ENCODE measurements at regions not wholly inside any gene's neighbourhood (a gene's known extent, or its start where the extent isn't known, plus 50 kb on each side); places are given as distances from the start of the nearest gene placed in this dataset.

- ATAC-seq: no peak
- no peak for DNase-seq
- H3K36me3 ChIP-seq: no peaks in the 10 kb centered on the region
- no peak overlapping the region for H3K27ac ChIP-seq
- H3K9me3 ChIP-seq: no peaks in the 10 kb centered on the region
- TF ChIP-seq, protein P1, sequence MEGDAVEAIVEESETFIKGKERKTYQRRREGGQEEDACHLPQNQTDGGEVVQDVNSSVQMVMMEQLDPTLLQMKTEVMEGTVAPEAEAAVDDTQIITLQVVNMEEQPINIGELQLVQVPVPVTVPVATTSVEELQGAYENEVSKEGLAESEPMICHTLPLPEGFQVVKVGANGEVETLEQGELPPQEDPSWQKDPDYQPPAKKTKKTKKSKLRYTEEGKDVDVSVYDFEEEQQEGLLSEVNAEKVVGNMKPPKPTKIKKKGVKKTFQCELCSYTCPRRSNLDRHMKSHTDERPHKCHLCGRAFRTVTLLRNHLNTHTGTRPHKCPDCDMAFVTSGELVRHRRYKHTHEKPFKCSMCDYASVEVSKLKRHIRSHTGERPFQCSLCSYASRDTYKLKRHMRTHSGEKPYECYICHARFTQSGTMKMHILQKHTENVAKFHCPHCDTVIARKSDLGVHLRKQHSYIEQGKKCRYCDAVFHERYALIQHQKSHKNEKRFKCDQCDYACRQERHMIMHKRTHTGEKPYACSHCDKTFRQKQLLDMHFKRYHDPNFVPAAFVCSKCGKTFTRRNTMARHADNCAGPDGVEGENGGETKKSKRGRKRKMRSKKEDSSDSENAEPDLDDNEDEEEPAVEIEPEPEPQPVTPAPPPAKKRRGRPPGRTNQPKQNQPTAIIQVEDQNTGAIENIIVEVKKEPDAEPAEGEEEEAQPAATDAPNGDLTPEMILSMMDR (IDR thresholded peaks at IDR 0.05): no peak
- no peaks in the 10 kb centered on the region for H3K4me1 ChIP-seq
- H3K27me3 ChIP-seq: no peaks in the 10 kb centered on the region
- intact Hi-C loops (cut with DNase I): no loop called here
- no peak overlapping the region for H3K4me3 ChIP-seq
Observed at GRCh38 chr2:138950486-138950885, 170.3 kb upstream of the NXPH2 start.

DNA sequence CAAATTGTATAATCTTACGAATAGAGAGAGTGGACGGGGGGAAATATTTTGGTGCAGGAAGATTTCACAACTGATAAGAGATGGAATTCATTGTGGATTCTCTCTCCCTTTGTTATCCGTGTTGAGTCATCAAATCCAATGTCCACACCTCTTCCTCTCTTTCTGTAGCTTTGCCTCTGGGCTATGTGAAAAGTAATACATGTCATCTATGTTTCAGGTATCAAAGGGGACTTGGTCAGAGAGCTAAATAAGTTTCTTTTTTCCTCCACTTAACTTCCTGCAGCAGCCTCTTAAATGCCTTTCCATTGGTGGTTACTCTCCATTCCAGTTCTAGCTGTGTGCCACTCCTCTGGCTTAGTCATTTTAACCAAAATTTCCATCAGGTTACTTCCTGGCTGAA lies 169.3 kb upstream of the NXPH2 start:
- Histone ChIP-seq H3K9me3 (no peaks in the 10 kb centered on the region), H3K4me3 (no peak overlapping the region), H3K36me3 (no peaks in the 10 kb centered on the region), H3K4me1 (no peaks in the 10 kb centered on the region), H3K27ac (no peak overlapping the region), H3K27me3 (no peaks in the 10 kb centered on the region)
- ATAC-seq (no peak), DNase-seq (no peak)
- intact Hi-C loops (cut with DNase I): no loop called here
- TF ChIP-seq, protein P1 (IDR thresholded peaks at IDR 0.05): no peak

DNA sequence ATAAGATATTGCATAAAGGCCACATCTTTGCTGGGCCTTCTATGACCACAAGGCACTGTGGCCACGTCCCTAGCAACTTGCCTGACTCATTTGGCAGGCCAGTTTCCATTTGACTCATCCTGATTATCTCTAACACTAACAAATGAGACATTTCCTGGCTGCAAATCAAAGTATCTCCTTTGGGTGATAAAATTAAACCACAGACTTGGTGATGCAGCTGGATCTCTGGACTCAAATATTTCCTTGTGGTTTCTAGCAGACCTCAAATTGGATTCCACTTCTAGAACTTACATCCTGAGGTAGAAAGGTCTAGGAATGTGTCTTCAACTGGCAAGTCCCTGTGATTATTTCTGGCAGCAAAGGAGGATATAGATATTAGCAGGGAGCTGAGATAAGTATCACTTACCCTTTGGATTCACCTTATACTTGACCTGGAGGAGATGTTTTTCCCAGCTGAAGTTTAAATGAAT lies 167.9 kb upstream of the NXPH2 start:
- no peaks in the 10 kb centered on the region for H3K36me3 ChIP-seq
- no peak overlapping the region for H3K27ac ChIP-seq
- no peaks in the 10 kb centered on the region for H3K9me3 ChIP-seq
- H3K4me3 ChIP-seq: no peak overlapping the region
- DNase-seq (no peak), ATAC-seq (no peak)
- intact Hi-C loops (cut with DNase I): no loop called here
- H3K27me3 ChIP-seq: no peaks in the 10 kb centered on the region
- TF ChIP-seq, protein P1 (IDR thresholded peaks at IDR 0.05): no peak
- no peaks in the 10 kb centered on the region for H3K4me1 ChIP-seq

DNA sequence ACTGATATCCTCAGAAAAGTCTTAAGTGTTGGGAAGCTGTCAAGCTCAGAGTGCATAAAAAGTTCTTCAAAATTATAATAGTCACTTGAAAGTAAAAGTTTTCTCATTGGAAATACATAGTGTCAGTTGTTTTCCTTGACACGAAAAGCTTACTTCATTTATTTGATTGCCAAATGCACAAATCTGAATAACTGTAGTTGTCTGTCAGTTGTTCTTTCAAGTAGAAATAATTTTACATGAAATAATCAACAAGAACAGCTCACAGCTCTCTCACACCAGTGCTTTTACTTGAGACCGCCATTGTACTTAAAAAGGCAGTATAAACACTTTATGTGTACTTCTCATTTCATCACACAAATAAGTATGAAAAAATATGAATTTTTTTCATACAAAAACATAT lies 163.3 kb upstream of the NXPH2 start:
- Histone ChIP-seq H3K27me3 (no peaks in the 10 kb centered on the region), H3K27ac (no peak overlapping the region), H3K4me3 (no peak overlapping the region), H3K9me3 (no peaks in the 10 kb centered on the region), H3K4me1 (no peaks in the 10 kb centered on the region), H3K36me3 (no peaks in the 10 kb centered on the region)
- no peak for ATAC-seq
- DNase-seq: no peak
- intact Hi-C loops (cut with DNase I): no loop called here
- TF ChIP-seq, protein P1 (IDR thresholded peaks at IDR 0.05): no peak

- TF ChIP-seq, protein P1 (IDR thresholded peaks at IDR 0.05): no peak
- intact Hi-C loops (cut with DNase I): no loop called here
- no peaks in the 10 kb centered on the region for H3K27me3 ChIP-seq
- no peaks in the 10 kb centered on the region for H3K36me3 ChIP-seq
- no peaks in the 10 kb centered on the region for H3K9me3 ChIP-seq
- H3K4me3 ChIP-seq: no peak overlapping the region
- no peak overlapping the region for H3K27ac ChIP-seq
- ATAC-seq (no peak), DNase-seq (no peak)
- no peaks in the 10 kb centered on the region for H3K4me1 ChIP-seq
Observed at GRCh38 chr2:138942466-138942865, 162.3 kb upstream of the NXPH2 start.

All from upper lobe of right lung (tissue), 1 donor.